ENCODE measurements at regions not wholly inside any gene's neighbourhood (a gene's known extent, or its start where the extent isn't known, plus 50 kb on each side); places are given as distances from the start of the nearest gene placed in this dataset.
"Not testable (repeated sequence)": the region's sequence is repeated elsewhere in the genome, so short reads cannot be mapped to it uniquely, and the experiment has no call there.

DNA sequence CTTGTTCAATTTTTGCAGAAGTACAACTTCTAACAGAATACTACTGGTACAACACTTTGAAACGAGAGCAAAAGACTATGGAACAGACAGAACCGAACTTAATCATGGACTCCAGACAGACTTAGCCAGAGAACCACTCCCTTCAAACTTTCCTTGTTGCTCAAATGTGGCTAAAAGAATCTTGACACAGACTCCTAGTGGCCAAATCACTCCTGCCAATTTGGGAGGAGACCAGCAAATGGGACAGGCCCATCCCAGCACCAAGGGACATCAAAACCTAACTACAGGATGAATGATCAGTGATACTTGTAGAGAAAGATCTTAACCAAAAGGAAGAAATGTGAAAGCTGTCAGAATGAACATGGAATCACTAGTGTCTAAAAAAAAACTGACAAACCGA is 154.0 kb downstream of the MATN1 start:
- TF ChIP-seq, protein P1, sequence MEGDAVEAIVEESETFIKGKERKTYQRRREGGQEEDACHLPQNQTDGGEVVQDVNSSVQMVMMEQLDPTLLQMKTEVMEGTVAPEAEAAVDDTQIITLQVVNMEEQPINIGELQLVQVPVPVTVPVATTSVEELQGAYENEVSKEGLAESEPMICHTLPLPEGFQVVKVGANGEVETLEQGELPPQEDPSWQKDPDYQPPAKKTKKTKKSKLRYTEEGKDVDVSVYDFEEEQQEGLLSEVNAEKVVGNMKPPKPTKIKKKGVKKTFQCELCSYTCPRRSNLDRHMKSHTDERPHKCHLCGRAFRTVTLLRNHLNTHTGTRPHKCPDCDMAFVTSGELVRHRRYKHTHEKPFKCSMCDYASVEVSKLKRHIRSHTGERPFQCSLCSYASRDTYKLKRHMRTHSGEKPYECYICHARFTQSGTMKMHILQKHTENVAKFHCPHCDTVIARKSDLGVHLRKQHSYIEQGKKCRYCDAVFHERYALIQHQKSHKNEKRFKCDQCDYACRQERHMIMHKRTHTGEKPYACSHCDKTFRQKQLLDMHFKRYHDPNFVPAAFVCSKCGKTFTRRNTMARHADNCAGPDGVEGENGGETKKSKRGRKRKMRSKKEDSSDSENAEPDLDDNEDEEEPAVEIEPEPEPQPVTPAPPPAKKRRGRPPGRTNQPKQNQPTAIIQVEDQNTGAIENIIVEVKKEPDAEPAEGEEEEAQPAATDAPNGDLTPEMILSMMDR (IDR thresholded peaks at IDR 0.05), result no peak
- no peak for ATAC-seq
- no peaks in the 10 kb centered on the region for H3K4me1 ChIP-seq (ENCODE audit: low read depth)
- intact Hi-C loops (cut with DNase I, micrococcal nuclease), result no loop called here
- no peak overlapping the region for H3K4me3 ChIP-seq
- no peaks in the 10 kb centered on the region for H3K9me3 ChIP-seq
- H3K36me3 ChIP-seq (ENCODE audit: low read depth), result no peaks in the 10 kb centered on the region
- DNase-seq, result no peak

DNA sequence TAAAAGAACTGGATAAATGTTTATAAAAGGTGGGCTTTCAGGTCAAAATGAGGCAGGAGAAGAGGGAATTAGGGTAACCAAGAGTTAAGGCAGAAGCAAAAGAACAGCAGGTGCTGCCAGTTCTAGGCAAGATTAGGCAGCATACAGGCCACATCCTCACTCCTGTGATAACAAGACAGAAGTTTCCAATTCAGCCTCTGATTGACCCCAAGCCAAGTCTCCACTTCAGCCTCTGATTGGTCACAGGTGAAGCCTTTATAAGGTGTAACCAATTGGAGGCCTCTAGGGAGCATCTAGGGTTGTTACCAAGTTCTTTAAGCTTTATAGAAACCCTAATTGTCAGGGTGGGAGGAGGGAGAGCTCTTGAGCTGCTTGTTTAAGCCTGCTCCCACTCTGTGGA is 160.8 kb downstream of the MATN1 start:
- DNase-seq, result no peak
- intact Hi-C loops (cut with DNase I, micrococcal nuclease), result no loop called here
- Histone ChIP-seq H3K9me3 (peaks cover 25% of the 10 kb centered on the region), H3K4me3 (no peak overlapping the region), H3K36me3 (ENCODE audit: low read depth) (no peaks in the 10 kb centered on the region), H3K4me1 (ENCODE audit: low read depth) (no peaks in the 10 kb centered on the region)
- no peak for ATAC-seq
- TF ChIP-seq, protein P1 (IDR thresholded peaks at IDR 0.05), result no peak

DNA sequence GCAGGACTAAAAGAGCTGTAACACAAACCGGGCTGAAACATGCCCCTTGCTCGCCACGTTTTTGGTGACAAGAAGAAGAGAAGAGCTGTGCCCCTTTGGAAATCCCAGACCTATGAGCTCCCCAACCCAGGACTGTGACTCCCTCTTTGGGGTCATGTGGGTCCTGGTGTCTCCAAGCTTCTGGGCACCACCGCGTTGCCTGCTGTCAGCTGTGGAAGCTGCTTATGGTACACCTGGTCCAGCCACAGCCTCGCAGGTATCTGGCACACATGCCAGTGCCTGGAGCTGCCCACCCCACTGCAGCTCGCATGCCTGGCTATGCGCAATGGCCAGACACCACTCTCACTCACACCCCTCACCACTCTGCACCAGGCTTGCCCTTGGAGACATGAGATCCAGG is 171.8 kb downstream of the MATN1 start:
- ATAC-seq (no peak), DNase-seq (no peak)
- intact Hi-C loops (cut with DNase I, micrococcal nuclease), result no loop called here
- Histone ChIP-seq H3K9me3 (no peaks in the 10 kb centered on the region), H3K4me3 (no peak overlapping the region), H3K4me1 (ENCODE audit: low read depth) (no peaks in the 10 kb centered on the region), H3K36me3 (ENCODE audit: low read depth) (no peaks in the 10 kb centered on the region)
- TF ChIP-seq, protein P1 (IDR thresholded peaks at IDR 0.05), result no peak

DNA sequence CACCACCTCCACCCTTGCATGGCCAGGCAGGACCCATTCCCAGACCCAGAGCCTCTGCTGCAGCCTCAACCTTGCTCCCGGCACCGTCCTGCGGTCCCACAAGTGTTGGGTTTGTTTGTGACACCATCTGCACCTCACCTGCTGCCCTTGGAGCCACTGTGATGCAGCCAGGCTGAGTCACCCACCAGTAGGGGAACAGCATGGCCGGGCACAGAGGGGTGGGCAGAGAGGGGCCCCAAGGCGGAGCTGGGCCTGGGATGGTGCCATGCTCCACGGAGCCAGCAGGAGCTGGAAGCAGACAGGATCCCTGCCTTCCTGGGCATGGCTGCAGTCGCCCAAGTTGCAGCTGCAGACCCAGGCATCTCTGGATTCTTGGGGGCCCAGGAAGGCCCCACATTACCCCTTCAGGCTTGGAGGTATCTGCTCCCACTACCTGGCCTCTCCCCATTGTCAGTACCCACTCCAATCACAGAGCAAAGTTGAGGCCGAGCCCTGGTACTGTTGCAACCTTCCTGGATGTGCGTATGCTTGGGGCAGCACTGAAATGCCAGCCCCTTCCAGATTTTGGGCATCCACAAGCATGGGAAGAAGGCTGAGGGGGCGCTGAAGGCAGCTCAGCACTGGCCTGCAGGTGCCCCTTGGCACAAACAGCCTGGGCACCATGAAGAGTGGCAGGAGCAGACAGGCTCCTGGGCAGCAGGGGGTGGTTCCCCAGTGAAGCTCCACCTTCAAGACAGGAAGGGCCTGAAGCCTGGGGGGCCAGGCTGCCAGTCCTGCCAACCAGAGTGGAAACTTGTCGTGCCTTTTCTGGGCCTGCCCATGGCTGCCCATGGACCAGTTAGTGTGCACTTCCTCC is 172.8 kb downstream of the MATN1 start:
- no peak for DNase-seq
- intact Hi-C loops (cut with DNase I, micrococcal nuclease), result no loop called here
- no peaks in the 10 kb centered on the region for H3K36me3 ChIP-seq (ENCODE audit: low read depth)
- no peak overlapping the region for H3K4me3 ChIP-seq
- H3K4me1 ChIP-seq (ENCODE audit: low read depth), result no peaks in the 10 kb centered on the region
- TF ChIP-seq, protein P1 (IDR thresholded peaks at IDR 0.05), result no peak
- no peaks in the 10 kb centered on the region for H3K9me3 ChIP-seq
- no peak for ATAC-seq

DNA sequence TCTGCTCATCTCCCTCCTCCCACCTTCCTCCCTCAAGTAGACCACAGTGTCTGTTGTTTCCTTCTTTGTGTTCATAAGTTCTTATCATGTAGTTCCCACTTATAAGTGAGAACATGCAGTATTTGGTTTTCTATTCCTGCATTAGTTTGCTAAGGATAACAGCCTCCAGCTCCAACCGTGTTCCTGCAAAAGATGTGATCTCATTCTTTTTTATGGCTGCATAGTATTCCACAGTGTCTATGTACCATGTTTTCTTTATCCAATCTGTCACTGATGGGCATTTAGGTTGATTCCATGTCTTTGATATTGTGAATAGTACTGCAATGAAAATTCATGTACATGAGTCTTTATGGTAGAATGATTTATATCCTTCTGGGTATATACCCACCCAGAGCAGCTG is 173.5 kb downstream of the MATN1 start:
- H3K36me3 ChIP-seq (ENCODE audit: low read depth); H3K9me3 ChIP-seq; H3K4me1 ChIP-seq (ENCODE audit: low read depth); H3K4me3 ChIP-seq; ATAC-seq; intact Hi-C loops (cut with DNase I, micrococcal nuclease); DNase-seq: not testable (repeated sequence)

DNA sequence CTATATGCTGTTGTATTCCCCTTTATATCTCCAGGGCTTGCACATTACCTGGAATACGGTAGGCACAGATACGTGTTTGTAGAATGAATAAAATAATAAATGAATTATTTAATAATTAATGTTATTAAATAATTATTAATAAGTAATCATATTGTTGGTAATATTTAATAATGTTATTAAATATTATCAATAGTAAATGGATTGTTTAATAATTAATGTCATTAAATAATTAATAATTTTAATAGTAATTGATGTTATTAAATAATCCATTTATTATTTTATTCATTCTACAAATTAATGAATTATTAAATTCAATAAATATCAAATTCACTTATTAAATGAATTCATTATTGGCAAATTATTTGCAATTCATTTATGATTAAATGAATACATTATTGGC is 175.1 kb downstream of the MATN1 start:
- Histone ChIP-seq H3K9me3 (no peaks in the 10 kb centered on the region), H3K36me3 (ENCODE audit: low read depth) (no peaks in the 10 kb centered on the region), H3K4me1 (ENCODE audit: low read depth) (no peaks in the 10 kb centered on the region), H3K4me3 (no peak overlapping the region)
- ATAC-seq (no peak), DNase-seq (no peak)
- intact Hi-C loops (cut with DNase I, micrococcal nuclease), result no loop called here
- TF ChIP-seq, protein P1 (IDR thresholded peaks at IDR 0.05), result no peak

DNA sequence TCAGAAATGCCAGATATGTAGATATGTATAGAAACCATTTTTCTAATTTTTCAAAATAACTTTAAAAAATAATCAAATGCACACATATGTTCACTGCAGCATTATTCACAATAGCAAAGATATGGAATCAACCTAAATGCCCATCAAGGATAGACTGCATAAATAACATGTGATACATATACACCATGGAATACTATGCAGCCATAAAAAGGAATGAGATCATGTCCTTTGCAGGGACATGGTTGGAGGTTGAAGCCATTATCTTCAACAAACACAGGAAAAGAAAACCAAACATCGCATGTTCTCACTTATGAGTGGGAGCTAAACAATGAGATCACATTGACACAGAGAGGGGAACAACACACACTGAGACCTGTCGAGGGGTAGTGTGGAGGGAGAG is 176.1 kb downstream of the MATN1 start:
- intact Hi-C loops (cut with DNase I, micrococcal nuclease); DNase-seq; ATAC-seq; H3K9me3 ChIP-seq; H3K4me3 ChIP-seq; H3K4me1 ChIP-seq (ENCODE audit: low read depth); H3K36me3 ChIP-seq (ENCODE audit: low read depth): not testable (repeated sequence)

All from mucosa of descending colon (tissue), 3 donors.